GM19463 (cell line): ENCODE measurements at regions not wholly inside any gene's neighbourhood (a gene's known extent, or its start where the extent isn't known, plus 50 kb on each side); places are given as distances from the start of the nearest gene placed in this dataset.

ENCODE experiments used
- ATAC-seq: cut with Tn5 transposase; IDR thresholded peaks from one replicate; pipeline ENCODE4 v1.9.1; 2021; ENCODE audit warnings: mild to moderate bottlenecking, moderate library complexity; ENCODE audit not compliant: unreplicated experiment

GRCh38 chr5:2128686-2129355 is 246.1 kb upstream of the IRX4 start:
- no peak for ATAC-seq

GRCh38 chr5:2126512-2126911 is 243.8 kb upstream of the IRX4 start:
- no peak for ATAC-seq

DNA sequence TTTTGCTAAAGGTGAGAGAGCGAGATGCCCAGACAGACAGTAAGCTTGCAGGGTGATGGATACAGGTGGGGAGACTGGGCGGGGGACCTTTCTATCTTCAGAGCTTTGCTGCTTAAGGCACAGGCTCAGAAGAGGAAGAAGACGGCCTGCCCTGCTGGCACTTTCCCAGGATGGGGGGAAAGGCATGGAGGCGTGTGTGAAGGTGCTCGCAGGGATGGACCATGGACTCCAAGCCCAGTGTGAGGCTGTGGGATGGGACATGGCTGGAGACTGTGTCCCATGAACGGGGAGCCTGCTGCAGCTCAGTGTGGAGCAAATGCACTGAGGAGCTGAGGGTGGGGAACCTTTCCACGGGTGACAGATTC is 243.2 kb upstream of the IRX4 start:
- ATAC-seq, result no peak

DNA sequence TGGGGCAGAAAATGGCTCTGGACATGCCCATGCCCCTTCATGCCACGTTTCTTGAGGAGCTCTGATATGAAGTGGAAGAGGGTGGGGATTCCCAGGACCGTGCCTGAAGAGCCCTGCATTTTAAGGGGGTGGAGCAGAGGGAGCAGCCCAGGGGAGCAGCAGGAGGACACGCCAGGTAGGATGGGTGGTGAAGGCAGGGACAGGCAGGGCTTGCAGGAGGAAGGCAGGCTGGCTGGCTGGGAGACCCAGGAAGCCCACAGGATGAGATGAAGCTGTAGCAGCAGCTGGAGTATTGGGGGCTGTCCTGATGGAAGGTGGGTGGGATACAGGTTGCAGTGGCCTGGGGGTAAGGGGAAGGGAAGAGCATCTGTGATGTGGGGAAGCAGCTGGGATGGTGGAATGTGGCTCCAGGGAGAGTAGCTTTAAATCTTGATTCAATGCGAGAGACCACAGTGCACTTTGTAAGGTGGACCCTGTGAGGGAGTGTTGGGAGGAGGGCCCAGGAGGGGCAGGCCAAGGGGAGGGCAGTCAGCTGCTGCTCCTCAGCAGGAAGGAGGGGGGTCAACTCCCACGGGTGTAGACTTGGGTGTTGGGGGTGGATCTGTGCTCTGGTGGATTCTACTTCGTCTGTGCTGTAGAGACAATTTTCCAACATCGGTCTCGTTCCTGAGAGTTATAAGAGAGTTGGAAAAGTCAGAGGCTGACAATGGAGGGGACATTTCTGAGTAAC is 242.6 kb upstream of the IRX4 start:
- no peak for ATAC-seq

GRCh38 chr5:2124434-2125170 is 241.9 kb upstream of the IRX4 start:
- no peak for ATAC-seq

DNA sequence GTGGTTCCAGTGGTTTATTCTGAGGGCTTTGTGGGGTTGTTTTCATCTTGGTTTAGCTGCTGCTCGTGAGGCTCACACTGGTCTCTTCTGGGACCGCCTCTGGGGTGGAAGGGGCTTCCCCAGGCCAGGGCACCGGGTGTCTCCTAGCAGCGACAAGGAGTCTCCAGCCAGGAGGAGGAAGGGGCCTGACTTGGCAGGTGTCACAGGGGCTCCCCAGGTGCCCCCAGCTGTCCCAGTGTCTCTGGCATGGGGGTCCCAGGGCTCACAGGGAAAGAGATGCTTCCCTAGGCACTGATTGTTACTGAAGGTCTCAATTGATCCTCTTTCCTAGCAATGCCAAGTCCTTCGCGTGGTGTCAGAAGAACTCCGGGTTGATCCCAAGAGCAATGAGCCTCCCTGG is 241.1 kb upstream of the IRX4 start:
- no peak for ATAC-seq

GRCh38 chr5:2120361-2120760 is 237.6 kb upstream of the IRX4 start:
- ATAC-seq, result no peak

DNA sequence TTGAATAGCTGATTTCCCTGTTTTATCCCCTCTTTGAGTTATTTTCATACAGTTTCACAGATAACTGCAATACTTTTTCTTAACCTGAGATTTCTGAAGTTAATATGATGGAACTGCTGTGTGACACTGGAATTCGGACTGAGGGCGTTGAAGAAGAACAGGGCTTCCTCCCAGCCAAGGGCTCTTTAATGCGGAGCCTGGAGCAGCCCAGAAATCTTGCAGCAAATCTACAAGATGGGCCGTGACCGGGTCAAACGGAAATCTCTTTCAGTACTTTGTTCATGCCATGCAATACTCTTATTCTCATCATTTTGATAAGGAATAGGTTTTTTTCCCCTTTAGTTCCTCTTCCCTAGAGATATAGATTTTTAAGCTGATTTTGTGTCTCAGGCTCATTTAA is 236.8 kb upstream of the IRX4 start:
- ATAC-seq, result no peak

- no peak for ATAC-seq
Measured at GRCh38 chr5:2113348-2114131, 230.8 kb upstream of the IRX4 start.

DNA sequence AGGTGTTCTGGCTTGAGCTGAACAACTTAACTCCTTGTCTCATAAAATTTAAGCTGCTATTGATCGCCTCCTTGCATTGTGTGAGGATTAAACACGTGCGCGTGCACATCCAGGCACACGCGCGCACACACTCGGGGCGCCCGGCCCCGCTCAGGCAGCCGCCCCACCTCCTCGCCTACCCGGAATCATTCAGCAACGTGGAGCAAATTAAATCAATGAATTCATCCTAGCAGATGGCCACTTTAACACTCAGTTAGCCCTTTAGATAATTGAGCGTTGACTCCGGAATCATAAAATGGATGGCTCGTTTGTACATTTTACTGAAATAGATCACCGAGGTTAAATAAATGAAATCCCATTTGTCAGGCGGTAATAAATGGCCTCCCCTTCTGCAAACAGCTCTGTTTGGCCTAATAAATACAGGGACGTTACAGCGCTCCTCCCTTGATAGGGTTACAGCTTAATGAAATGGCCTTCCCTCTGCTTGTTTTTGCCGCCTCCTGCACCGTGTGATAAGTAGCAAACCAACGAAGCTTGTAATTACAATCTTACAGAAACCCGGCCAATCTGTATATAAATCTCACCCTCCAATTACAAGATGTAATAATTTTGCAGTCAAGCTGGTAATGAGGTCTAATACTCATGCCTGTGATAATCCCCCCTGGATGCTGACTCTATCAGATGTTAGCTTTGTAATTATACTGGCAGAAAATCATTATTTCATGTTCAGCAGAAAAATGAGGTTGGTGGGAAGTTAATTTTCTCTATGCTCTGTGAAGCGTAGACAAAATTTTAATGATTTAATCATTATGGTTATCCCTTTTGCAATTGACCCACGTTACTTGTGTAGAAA is 229.7 kb upstream of the IRX4 start:
- no peak for ATAC-seq

DNA sequence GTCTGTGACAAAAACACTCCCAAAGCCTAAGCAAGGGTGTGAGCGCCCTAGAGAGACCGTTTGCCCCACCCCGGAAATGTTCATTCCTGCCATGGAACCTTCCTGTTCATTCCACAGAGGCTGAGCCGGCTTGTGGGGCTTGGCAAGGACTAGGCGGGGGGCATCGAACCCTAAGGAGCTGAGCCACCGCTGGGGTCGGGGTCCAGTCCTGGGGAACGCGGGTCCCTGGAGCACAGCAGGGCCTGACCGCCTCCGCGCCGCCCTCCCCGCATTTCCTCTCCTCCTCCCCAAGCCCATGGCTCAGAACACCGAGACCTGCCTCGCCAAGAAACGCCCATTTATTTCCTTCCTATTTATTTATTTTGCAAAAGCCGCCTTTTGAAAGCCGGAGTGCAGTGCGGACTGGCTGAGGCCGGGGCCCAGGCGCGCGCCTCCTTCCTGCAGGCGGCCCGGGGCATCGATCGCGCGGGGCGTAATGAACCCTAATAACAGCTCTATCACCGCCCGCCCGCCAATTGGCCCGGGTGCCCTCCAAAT is 228.9 kb upstream of the IRX4 start:
- no peak for ATAC-seq

DNA sequence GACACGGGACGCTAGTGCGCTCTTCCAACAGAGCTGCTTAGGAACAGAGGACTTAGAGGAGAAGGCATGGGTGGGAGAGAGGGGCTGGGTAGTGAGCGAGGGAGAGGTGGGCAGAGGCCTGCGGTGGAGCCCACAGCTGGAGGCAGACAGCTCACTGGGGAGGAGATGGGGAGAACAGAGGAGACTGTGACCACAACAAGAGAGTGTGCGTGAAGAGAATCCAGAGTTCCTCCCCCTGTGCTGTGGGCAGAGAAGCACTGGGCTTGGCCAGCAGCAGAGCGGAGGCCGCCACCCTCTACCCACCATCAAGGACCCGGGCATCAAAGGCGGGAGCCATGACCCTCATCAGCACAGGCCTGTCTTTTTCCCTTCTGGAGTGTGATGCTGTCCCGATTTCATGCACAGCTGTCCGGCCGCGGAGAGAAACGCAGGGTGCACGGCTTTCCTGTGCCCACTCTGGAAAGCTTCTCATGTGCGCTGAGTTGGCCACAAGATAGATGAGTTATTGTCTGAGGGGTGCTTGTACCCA is 228.3 kb upstream of the IRX4 start:
- no peak for ATAC-seq

DNA sequence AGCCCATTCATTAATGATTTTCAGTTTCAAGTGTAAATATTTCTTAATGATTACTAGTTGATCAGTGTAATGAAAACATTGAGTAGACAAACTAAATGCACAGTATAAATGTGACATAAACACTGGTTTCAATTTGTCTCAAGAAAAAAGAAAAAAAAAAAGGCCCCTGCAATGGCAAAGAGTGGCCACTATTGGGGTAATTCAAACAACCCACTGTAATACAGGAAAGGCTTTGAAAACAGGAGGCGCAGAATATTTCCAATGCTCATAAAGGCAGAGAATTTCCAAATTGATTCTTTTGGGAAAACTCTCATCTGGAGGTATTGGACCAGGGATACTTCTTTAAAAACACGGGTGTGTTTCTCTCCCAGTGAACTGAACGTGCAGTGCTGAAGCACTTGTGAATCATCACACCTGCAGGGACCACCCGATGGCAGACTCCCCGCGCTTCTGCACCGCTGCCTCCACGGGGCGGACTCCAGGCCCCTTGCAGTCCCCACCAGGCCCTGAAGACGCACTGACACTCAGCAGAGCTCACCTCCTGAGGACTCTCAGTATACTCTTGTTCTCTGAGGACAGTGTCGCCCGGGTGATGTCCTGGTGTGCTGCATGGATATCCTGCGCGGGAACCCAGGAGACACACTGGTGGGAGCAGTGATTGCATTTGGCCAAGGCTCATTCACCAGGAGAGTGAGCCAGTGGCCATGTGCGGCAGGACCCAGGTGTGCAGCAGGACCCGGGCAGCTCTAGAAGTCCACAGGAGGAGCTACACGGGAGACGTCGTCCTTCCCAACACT is 227.6 kb upstream of the IRX4 start:
- ATAC-seq, result no peak

GRCh38 chr5:2109566-2109965 is 226.8 kb upstream of the IRX4 start:
- ATAC-seq, result no peak

DNA sequence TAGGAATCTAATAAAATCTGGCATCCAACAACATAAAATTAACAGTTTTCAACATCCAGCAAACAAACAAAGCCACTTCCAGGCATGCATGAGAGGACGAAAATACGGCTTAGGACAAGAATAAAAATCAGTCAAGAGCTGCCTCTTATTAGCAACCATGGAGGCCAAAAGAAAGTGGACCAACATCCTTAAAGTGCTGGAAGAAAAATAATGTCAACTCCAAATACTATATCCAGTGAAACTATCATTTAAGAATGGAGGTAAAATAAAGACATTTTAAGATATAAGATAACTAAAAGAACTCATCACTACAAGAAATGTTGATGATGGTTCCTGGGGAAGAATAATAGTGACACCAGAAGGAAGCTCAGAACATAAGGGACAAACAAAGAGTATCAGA is 224.0 kb upstream of the IRX4 start:
- no peak for ATAC-seq

DNA sequence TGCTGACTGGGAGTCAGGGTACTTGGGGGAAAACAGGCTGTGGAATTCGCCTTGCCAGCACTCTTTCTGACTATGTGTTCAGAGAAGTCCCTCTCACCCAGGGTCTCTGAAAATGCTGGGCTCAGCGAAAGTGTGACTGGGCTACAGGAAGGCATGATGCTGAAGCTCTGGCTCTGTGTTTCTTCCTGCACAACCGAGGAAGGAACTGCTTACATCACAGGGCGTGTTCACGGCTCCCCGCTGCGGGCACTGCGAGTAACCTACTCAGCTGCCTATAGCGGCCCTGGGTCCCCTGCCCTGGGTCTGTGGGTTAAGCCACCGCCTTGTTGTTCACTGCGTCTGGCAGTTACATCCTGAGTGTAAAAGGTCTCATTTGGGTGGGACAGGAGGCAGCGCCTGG is 222.4 kb upstream of the IRX4 start:
- ATAC-seq, result no peak

DNA sequence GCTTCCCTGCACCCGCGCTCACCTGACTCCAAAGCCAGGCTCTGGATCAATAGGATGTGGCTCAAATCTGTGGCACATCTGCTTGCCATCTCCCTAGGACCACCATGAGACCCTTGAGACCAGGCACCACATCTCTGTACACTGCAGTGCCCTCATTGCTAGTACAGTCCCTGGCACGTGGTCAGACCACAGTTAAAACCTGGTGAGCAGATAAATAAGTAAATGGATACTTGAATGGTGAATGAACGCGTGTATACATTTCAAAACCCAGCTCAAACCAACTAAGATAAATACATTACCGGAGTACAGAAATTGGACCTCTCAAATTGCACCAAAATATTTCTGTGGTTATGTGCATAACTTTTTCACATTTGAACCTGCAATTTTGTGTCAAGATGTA is 221.2 kb upstream of the IRX4 start:
- no peak for ATAC-seq

DNA sequence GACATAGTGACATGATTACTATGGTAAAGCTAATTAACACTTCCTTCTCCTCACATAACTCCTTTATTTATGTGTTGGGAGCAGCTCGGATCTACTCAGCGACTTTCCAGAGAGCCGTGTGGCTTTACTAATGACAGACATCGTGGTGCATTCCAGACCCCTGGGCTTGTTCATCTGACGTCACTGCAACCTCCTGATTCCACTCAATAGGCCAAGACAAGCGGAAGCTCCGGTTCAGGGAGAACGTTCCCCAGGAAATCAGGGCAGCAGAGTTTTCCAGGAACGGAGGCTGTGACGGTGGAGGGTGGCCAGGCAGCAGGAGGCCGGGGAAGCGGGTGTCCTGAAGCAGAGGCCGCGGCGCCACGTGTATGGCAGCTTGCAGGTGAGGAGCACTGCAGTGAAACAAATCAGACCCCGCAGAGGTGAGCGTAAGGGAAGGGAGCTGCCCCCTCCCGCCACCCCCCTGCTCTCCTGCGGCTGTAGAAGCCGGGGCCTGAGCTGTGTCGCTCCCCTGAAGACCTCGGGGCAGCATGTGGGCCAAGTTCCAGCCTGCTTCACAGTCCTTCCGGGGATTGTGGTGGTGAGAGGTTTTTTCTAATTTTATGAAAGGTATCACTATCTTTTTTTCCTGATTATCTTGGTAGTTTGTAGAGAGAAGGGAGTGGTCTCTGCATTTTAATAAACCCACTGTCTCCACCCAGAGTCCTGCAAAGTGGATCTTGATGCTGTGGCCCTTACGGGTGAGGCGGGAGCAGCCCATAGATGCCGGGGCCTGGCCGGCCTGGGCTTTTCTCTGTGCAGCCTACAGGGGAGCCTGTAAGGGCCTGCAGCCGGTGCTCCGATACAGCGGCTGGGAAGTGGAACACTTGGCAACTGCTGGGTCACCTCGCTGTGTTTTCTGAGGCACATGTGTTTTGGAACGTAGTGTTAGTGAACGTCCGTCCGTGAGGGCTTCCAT is 220.4 kb upstream of the IRX4 start:
- ATAC-seq, result no peak
